T-cell (primary cell): ENCODE measurements at regions not wholly inside any gene's neighbourhood (a gene's known extent, or its start where the extent isn't known, plus 50 kb on each side); places are given as distances from the start of the nearest gene placed in this dataset.

Source experiments
- ATAC-seq, 4 experiments: fragments of 200-7000 bp in 3 of 4; fragments of 150-1000 bp in 1 of 4; cut with Tn5 transposase; replicated peaks in 1 of 4; 1 replicate in 3 of 4; 2 replicates in 1 of 4; pipeline ENCODE4 v1.10.0; 2021; ENCODE audit warnings: moderate library complexity in 3 of 4, mild to moderate bottlenecking in 2 of 4, moderate number of reproducible peaks in 1 of 4
- CTCF ChIA-PET, 2 donors: fragments of 300-600 bp; sonication (Branson Sonifier 250); formaldehyde crosslinking; loops; one replicate each; lab custom pipeline; 2022; ENCODE audit warnings: antibody characterized with exemption in 2 of 2; lab: Charles Lee
- POLR2A ChIA-PET, 2 donors: fragments of 300-600 bp; sonication (Branson Sonifier 250); formaldehyde crosslinking; loops; one replicate each; lab custom pipeline; 2022; ENCODE audit warnings: antibody characterized with exemption in 2 of 2; lab: Charles Lee
- DNase-seq, 35 experiments: peaks; one replicate each; pipeline versions ENCODE4 v3.0.0 to v3.0.0-alpha.2; 2013 to 2023
- H3K27ac ChIP-seq: one replicate; pipeline ENCODE4 v1.5.1; 2013; ENCODE audit warnings: low read length
- H3K27me3 ChIP-seq, 2 experiments: replicated peaks in 1 of 2; 1 replicate in 1 of 2; 2 replicates in 1 of 2; pipeline versions ENCODE4 v1.6.1 to v1.7.0; 2013; ENCODE audit warnings: low read length in 1 of 2, mixed read lengths in 1 of 2; ENCODE audit not compliant: control insufficient read depth in 2 of 2, insufficient read depth in 2 of 2; ENCODE audit errors: extremely low read depth in 1 of 2
- H3K36me3 ChIP-seq, 2 donors: 1 replicate in 1 of 2; 2 replicates in 1 of 2; pipeline versions ENCODE4 v1.6.1 to v1.7.0; 2013; ENCODE audit warnings: low read length in 1 of 2; ENCODE audit not compliant: control insufficient read depth in 2 of 2, insufficient read depth in 1 of 2; ENCODE audit errors: extremely low read depth in 1 of 2
- H3K4me1 ChIP-seq, 2 experiments: 1 replicate in 1 of 2; 2 replicates in 1 of 2; pipeline versions ENCODE4 v1.6.1 to v1.7.0; 2013; ENCODE audit warnings: low read length in 2 of 2, mixed read lengths in 1 of 2; ENCODE audit not compliant: insufficient read depth in 2 of 2, control insufficient read depth in 1 of 2; ENCODE audit errors: extremely low read depth in 1 of 2
- H3K4me3 ChIP-seq, 2 donors: 1 replicate in 1 of 2; 2 replicates in 1 of 2; pipeline versions ENCODE4 v1.5.1 to v1.7.0; 2013; ENCODE audit warnings: mild to moderate bottlenecking in 2 of 2, low read length in 1 of 2, moderate library complexity in 1 of 2; ENCODE audit not compliant: control insufficient read depth in 1 of 2; ENCODE audit errors: extremely low read depth in 1 of 2
- H3K9me3 ChIP-seq: 2 replicates; pipeline ENCODE4 v1.7.0; 2013
- H3K27ac Mint-ChIP-seq, 2 donors: one replicate each; pipeline ENCODE4 v1.8.0; 2020 to 2021; ENCODE audit warnings: mild to moderate bottlenecking in 2 of 2, mixed read lengths in 2 of 2
- H3K27me3 Mint-ChIP-seq, 2 donors: one replicate each; pipeline ENCODE4 v1.8.0; 2021 to 2022; ENCODE audit warnings: mixed read lengths in 2 of 2
- H3K36me3 Mint-ChIP-seq: one replicate; pipeline ENCODE4 v1.8.0; 2021; ENCODE audit warnings: mixed read lengths
- H3K4me1 Mint-ChIP-seq, 3 donors: one replicate each; pipeline ENCODE4 v1.8.0; 2020 to 2022; ENCODE audit warnings: mixed read lengths in 3 of 3, mild to moderate bottlenecking in 1 of 3
- H3K4me3 Mint-ChIP-seq, 3 donors: one replicate each; pipeline ENCODE4 v1.8.0; 2020 to 2022; ENCODE audit warnings: mild to moderate bottlenecking in 3 of 3, mixed read lengths in 3 of 3, moderate library complexity in 3 of 3
- H3K9me3 Mint-ChIP-seq, 3 donors: one replicate each; pipeline ENCODE4 v1.8.0; 2020 to 2022; ENCODE audit warnings: mixed read lengths in 3 of 3
- WGBS: methylation state at CpG from one replicate; pipeline ENCODE4 v1.1.5; 2013; ENCODE audit warnings: missing lambda C conversion rate; ENCODE audit not compliant: insufficient coverage; 5-methylcytosine and 5-hydroxymethylcytosine counted together

DNA sequence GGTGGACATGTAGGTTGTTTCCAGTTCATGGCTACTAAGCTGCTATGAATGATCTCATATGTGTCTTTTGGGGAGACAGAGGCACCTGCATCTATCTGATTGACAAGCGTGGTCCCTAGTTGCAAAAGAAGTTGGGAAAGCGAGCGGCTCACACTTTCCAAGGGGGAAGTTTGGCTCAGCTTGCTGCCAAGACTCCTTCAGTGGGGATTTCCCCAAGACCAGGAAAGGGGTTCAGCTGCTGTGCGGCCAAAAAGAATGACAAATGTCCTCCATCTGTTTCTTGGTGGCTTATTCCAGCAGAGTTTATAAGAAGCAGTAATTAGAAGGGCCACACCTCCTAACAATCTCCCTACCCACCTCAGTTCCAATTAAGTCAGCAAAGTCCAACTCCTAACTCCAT, 128.5 kb upstream of the GALNT2 start:
- H3K4me1 Mint-ChIP-seq, result no peaks in the 10 kb centered on the region
- Histone ChIP-seq H3K4me3 (no peak overlapping the region), H3K27ac (no peak overlapping the region), H3K4me1 (no peaks in the 10 kb centered on the region), H3K9me3 (no peaks in the 10 kb centered on the region), H3K27me3 (peaks cover 0 to 6% of the 10 kb centered on the region in 2 experiments), H3K36me3 (no peaks in the 10 kb centered on the region)
- H3K4me3 Mint-ChIP-seq, result no peak overlapping the region
- H3K36me3 Mint-ChIP-seq, result no peaks in the 10 kb centered on the region
- 38% methylated on average over 1 of the region's 4 CpGs for WGBS
- H3K27ac Mint-ChIP-seq, result no peak overlapping the region
- no peaks in the 10 kb centered on the region for H3K9me3 Mint-ChIP-seq
- POLR2A ChIA-PET, result no interaction called here
- H3K27me3 Mint-ChIP-seq, result peaks cover 0 to 2% of the 10 kb centered on the region in 2 donors
- no peak for ATAC-seq
- CTCF ChIA-PET, result no interaction called here
- DNase-seq, result no peak

DNA sequence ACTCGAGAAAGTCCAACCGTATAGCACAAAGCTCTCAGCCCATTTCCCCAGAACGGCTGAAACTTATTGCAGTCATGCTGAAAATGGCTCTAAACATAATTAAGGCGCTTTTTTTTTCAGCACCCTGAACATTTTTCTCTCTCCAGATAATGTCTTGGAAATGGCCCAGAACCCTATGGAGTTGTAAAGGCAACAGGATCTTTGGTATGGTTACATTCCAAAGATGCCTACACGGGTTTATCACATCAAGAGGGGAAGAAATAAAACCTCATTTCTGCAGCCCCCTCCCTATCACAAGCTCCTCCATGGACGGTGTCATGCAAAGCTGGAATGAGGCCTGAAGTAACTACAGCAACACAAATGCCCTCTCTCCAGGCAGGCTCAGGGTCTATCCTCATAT, 126.4 kb upstream of the GALNT2 start:
- Histone ChIP-seq H3K36me3 (no peaks in the 10 kb centered on the region), H3K9me3 (no peaks in the 10 kb centered on the region), H3K27me3 (peaks cover 0 to 14% of the 10 kb centered on the region in 2 experiments), H3K4me1 (no peaks in the 10 kb centered on the region), H3K27ac (no peak overlapping the region), H3K4me3 (no peak overlapping the region)
- H3K27ac Mint-ChIP-seq, result no peak overlapping the region
- no peak overlapping the region for H3K4me3 Mint-ChIP-seq
- 100% methylated on average over 3 of the region's 6 CpGs for WGBS
- H3K27me3 Mint-ChIP-seq, result peaks cover 5% of the 10 kb centered on the region in 2 donors
- no peaks in the 10 kb centered on the region for H3K9me3 Mint-ChIP-seq
- ChIA-PET CTCF (no interaction called here), POLR2A (no interaction called here)
- no peak for DNase-seq
- H3K4me1 Mint-ChIP-seq, result no peaks in the 10 kb centered on the region
- H3K36me3 Mint-ChIP-seq, result no peaks in the 10 kb centered on the region
- ATAC-seq, result no peak

DNA sequence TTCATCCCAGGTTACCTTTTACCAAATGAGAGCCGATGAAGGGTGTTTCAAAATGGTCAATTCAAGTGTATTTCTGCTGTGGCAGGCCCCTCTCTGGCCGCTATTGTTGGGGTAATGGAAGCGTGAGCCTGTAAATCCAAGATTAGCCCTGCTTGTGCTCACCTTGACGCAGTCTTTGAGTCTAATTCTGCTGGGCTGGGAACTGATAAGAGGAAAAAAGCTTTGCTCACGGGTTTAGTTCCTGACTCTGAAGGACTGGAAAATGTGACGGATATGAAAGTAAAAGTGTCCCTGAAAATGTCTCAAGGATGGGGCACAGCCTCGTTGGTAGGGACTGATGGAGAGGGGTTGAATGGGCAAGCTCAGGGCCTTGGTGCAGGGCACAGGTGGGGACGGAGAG, 125.9 kb upstream of the GALNT2 start:
- Mint-ChIP-seq H3K4me3 (no peak overlapping the region), H3K4me1 (no peaks in the 10 kb centered on the region), H3K27me3 (peaks cover 5% of the 10 kb centered on the region in 2 donors), H3K27ac (no peak overlapping the region), H3K36me3 (no peaks in the 10 kb centered on the region), H3K9me3 (no peaks in the 10 kb centered on the region)
- ChIA-PET POLR2A (no interaction called here), CTCF (no interaction called here)
- Histone ChIP-seq H3K27me3 (peaks cover 0 to 14% of the 10 kb centered on the region in 2 experiments), H3K36me3 (no peaks in the 10 kb centered on the region), H3K4me3 (no peak overlapping the region), H3K4me1 (no peaks in the 10 kb centered on the region), H3K9me3 (no peaks in the 10 kb centered on the region), H3K27ac (no peak overlapping the region)
- ATAC-seq (no peak), DNase-seq (no peak)
- 85% methylated on average over 5 of the region's 8 CpGs for WGBS

DNA sequence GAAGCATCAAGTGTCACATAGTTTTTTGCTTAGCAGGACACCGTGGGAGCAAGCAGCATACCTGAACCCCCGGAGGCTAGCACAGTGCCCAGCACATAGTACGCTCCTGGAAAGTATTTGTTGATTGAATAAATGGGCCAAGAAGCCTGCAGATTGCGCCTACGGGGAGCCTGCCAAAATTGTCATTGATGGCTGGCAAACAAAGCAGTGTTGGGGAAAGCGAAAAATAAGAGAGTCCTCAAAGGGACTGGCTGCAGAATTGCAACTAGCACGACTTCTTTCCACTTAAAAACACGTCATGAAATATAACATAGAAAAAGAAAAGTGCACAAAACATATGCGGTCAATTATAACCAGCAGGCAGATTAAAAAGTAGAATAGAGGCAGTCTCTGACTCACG, 125.2 kb upstream of the GALNT2 start:
- DNase-seq (no peak), ATAC-seq (no peak)
- no peaks in the 10 kb centered on the region for H3K36me3 Mint-ChIP-seq
- ChIA-PET POLR2A (no interaction called here), CTCF (no interaction called here)
- peaks cover 5% of the 10 kb centered on the region in 2 donors for H3K27me3 Mint-ChIP-seq
- H3K27me3 ChIP-seq, result peaks cover 0 to 14% of the 10 kb centered on the region in 2 experiments
- no peaks in the 10 kb centered on the region for H3K9me3 ChIP-seq
- H3K27ac ChIP-seq, result no peak overlapping the region
- no peak overlapping the region for H3K4me3 ChIP-seq
- H3K9me3 Mint-ChIP-seq, result no peaks in the 10 kb centered on the region
- WGBS, result 88% methylated on average over 7 of the region's 10 CpGs
- no peaks in the 10 kb centered on the region for H3K4me1 Mint-ChIP-seq
- no peak overlapping the region for H3K27ac Mint-ChIP-seq
- no peaks in the 10 kb centered on the region for H3K36me3 ChIP-seq
- no peak overlapping the region for H3K4me3 Mint-ChIP-seq
- no peaks in the 10 kb centered on the region for H3K4me1 ChIP-seq

DNA sequence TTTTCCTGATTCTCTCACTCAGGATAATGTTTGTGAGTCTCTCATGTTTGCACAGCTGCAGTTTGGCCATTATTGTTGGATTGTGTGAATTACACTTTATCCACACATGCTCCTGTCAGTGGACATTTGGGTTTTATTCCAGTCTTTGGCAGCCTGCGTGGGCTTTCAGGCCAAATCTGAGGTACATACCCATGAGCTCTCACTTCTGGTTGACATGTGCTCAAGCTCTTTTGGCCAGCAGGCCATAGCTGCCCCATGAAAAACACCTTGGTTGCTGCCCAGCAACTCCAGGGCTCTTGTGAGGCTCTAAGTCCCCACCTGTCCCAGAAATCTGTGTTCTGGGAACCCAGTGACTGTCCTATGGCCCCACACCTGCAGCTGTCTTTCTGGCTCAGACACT, 124.5 kb upstream of the GALNT2 start:
- no peaks in the 10 kb centered on the region for H3K36me3 ChIP-seq
- 60% methylated on average over 1 of the region's 1 CpG for WGBS
- H3K27me3 ChIP-seq, result peaks cover 0 to 14% of the 10 kb centered on the region in 2 experiments
- CTCF ChIA-PET, result no interaction called here
- ATAC-seq (no peak), DNase-seq (no peak)
- Mint-ChIP-seq H3K36me3 (no peaks in the 10 kb centered on the region), H3K4me3 (no peak overlapping the region), H3K27ac (no peak overlapping the region), H3K4me1 (no peaks in the 10 kb centered on the region), H3K9me3 (no peaks in the 10 kb centered on the region), H3K27me3 (peaks cover 5% of the 10 kb centered on the region in 2 donors)
- no peak overlapping the region for H3K4me3 ChIP-seq
- POLR2A ChIA-PET, result no interaction called here
- H3K9me3 ChIP-seq, result no peaks in the 10 kb centered on the region
- H3K4me1 ChIP-seq, result no peaks in the 10 kb centered on the region
- no peak overlapping the region for H3K27ac ChIP-seq

DNA sequence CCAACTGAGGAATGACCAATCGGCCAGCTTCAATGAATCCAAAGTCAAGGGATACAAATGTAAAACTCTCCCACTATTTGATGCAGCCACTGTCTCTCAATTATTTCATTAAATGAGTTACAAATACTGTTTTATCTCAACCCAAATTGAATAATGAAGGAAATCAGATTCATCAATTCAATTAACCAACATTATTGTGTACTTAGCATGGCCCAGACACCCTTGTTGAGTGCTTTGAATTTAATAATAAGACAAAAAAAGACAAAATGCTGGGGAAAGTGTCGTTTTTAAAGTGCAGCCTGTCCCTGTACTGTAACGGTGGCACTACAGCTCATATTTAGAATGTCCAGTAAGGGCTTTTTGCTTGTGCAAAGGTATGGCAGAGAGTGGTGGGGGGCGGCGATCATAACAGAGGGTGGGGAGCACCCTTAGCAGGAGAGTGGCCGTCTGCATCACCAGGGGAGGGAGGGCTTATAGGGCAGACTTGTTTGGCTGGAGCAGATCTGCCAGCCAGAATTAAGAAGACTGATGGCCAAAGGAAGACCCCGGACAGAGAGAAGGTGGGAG, 123.8 kb upstream of the GALNT2 start:
- H3K27ac Mint-ChIP-seq, result no peak overlapping the region
- H3K27ac ChIP-seq, result no peak overlapping the region
- no peaks in the 10 kb centered on the region for H3K36me3 Mint-ChIP-seq
- ATAC-seq (no peak), DNase-seq (no peak)
- CTCF ChIA-PET, result no interaction called here
- no peaks in the 10 kb centered on the region for H3K36me3 ChIP-seq
- no peaks in the 10 kb centered on the region for H3K4me1 Mint-ChIP-seq
- no peaks in the 10 kb centered on the region for H3K9me3 ChIP-seq
- H3K9me3 Mint-ChIP-seq, result no peaks in the 10 kb centered on the region
- H3K4me3 Mint-ChIP-seq, result no peak overlapping the region
- no peaks in the 10 kb centered on the region for H3K4me1 ChIP-seq
- no peak overlapping the region for H3K4me3 ChIP-seq
- 91% methylated on average over 6 of the region's 7 CpGs for WGBS
- peaks cover 5% of the 10 kb centered on the region in 2 donors for H3K27me3 Mint-ChIP-seq
- POLR2A ChIA-PET, result no interaction called here
- peaks cover 0 to 14% of the 10 kb centered on the region in 2 experiments for H3K27me3 ChIP-seq
